ENCODE measurements at regions not wholly inside any gene's neighbourhood (a gene's known extent, or its start where the extent isn't known, plus 50 kb on each side); places are given as distances from the start of the nearest gene placed in this dataset.

DNA sequence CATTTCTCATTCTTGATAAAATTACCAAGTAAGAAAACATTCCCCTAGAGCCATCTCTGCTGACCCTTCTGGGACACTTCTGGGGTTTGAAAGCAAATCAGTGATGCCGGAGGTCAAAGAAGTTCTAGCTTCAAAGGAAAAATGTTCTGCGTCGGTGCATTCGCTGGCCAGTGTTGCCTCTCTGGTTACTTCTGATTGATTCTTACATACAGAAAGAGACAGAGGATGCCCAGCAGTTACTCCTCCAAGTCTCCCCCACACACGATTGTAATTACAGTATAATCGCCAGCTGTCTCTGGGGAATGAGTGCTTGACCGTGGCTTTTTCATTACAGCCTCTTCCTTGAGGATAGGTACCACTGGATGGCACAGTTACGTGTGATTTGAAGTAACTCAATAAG, 150.9 kb downstream of the SNX19 start:
- no peak for DNase-seq
- intact Hi-C loops (cut with DNase I; ENCODE audit: low total_unique reads), result no loop called here
- H3K4me1 ChIP-seq, result peaks cover 0 to 6% (median 0%) of the 10 kb centered on the region in 4 donors
- no peaks in the 10 kb centered on the region for H3K9me3 ChIP-seq
- no peaks in the 10 kb centered on the region for H3K27me3 ChIP-seq
- TF ChIP-seq, protein P1, sequence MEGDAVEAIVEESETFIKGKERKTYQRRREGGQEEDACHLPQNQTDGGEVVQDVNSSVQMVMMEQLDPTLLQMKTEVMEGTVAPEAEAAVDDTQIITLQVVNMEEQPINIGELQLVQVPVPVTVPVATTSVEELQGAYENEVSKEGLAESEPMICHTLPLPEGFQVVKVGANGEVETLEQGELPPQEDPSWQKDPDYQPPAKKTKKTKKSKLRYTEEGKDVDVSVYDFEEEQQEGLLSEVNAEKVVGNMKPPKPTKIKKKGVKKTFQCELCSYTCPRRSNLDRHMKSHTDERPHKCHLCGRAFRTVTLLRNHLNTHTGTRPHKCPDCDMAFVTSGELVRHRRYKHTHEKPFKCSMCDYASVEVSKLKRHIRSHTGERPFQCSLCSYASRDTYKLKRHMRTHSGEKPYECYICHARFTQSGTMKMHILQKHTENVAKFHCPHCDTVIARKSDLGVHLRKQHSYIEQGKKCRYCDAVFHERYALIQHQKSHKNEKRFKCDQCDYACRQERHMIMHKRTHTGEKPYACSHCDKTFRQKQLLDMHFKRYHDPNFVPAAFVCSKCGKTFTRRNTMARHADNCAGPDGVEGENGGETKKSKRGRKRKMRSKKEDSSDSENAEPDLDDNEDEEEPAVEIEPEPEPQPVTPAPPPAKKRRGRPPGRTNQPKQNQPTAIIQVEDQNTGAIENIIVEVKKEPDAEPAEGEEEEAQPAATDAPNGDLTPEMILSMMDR (IDR thresholded peaks at IDR 0.05), result no peak
- no peak overlapping the region for H3K4me3 ChIP-seq
- no peaks in the 10 kb centered on the region for H3K36me3 ChIP-seq
- no peak overlapping the region for H3K27ac ChIP-seq

DNA sequence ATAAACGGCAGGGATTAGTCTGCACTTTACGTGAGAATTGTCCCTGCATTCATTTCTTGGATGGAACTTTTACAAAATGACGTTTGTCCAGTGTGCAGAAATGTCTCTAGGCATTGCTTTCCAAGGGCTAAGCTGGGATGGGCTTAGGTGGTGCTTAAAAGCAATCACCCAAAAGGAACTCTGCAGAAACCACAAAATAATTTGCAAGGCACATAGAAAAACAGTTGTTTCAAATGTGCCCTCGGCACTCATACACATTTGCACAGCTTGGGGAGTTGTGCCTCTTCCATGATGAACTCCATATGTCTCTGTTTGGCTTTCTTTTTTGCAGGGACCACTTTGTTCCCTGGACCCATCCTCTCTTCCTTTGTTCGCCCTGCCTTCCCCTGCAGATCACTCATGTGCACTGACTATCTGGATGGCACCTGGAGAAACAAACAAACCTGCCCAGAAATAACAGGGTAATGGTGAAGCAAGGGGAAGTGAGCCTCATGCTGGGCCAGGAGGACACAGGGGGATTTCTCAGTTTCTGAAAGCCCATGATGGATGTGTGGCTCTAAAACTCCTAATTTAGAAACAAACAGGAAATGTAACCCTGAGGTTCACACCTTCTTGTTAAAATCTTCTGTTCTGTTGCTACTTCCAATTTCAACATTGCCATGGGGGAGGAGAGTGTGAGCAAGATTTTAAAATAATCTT, 150.2 kb downstream of the SNX19 start:
- H3K4me1 ChIP-seq, result peaks cover 0 to 6% (median 0%) of the 10 kb centered on the region in 4 donors
- no peaks in the 10 kb centered on the region for H3K9me3 ChIP-seq
- no peak overlapping the region for H3K4me3 ChIP-seq
- no peak overlapping the region for H3K27ac ChIP-seq
- no peaks in the 10 kb centered on the region for H3K27me3 ChIP-seq
- no peak for DNase-seq
- intact Hi-C loops (cut with DNase I; ENCODE audit: low total_unique reads), result no loop called here
- TF ChIP-seq, protein P1 (IDR thresholded peaks at IDR 0.05), result no peak
- no peaks in the 10 kb centered on the region for H3K36me3 ChIP-seq

DNA sequence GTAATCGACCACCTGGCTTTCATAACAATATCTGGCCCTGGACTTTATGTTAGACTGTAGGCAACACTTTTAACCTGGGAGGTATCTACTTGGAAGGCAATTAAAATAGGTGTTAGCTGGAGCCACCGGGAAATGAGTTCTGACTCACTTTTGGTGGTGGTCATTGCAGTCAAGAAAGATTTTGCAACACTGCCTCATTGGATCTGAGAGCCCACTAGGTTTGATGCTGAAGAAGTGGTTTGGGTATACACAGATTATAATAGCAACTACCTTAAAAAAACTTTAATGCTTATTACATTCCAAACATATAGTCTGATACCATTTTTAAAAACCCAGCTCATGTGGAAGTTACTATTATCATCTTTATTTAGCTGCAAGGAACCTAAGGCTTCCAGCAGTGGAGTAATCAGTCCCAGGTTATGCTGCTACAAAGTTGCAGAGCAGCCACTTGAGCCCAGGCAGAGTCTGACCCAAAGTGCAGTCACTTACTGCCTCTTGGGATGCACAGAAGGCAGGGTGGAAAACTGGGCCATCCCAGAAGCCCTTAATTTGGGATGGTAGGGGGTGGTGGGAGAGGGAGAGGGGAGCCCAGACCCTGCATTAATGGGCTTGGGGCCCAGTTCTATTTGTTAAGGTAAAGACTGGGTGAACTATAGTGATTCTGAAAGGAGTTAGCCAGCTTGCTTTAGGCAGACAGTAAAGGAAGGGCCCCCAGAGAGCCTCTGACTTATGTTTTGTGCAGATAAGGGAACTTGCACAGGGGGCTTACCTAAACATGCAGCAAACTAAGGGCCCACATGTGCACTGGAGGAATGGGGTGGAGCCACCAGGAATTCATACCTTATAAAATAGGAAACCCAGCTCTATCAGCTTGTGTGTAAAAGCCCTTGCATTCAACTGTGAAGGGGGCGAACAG, 149.4 kb downstream of the SNX19 start:
- intact Hi-C loops (cut with DNase I; ENCODE audit: low total_unique reads), result no loop called here
- DNase-seq, result no peak

GRCh38 chr11:130769782-130770535, 146.3 kb downstream of the SNX19 start:
- TF ChIP-seq, protein P1 (IDR thresholded peaks at IDR 0.05), result no peak
- no peaks in the 10 kb centered on the region for H3K9me3 ChIP-seq
- no peak overlapping the region for H3K27ac ChIP-seq
- H3K27me3 ChIP-seq, result no peaks in the 10 kb centered on the region
- H3K4me3 ChIP-seq, result no peak overlapping the region
- H3K36me3 ChIP-seq, result no peaks in the 10 kb centered on the region
- H3K4me1 ChIP-seq, result peaks cover 0 to 22% (median 9%) of the 10 kb centered on the region in 4 donors
- intact Hi-C loops (cut with DNase I; ENCODE audit: low total_unique reads), result no loop called here
- DNase-seq, result no peak

More for the DNA sequence above, 149.4 kb downstream of the SNX19 start:
- no peaks in the 10 kb centered on the region for H3K36me3 ChIP-seq
- no peak overlapping the region for H3K4me3 ChIP-seq
- peaks cover 0 to 12% (median 4%) of the 10 kb centered on the region in 4 donors for H3K4me1 ChIP-seq
- no peaks in the 10 kb centered on the region for H3K9me3 ChIP-seq
- no peak overlapping the region for H3K27ac ChIP-seq
- TF ChIP-seq, protein P1 (IDR thresholded peaks at IDR 0.05), result no peak
- no peaks in the 10 kb centered on the region for H3K27me3 ChIP-seq

DNA sequence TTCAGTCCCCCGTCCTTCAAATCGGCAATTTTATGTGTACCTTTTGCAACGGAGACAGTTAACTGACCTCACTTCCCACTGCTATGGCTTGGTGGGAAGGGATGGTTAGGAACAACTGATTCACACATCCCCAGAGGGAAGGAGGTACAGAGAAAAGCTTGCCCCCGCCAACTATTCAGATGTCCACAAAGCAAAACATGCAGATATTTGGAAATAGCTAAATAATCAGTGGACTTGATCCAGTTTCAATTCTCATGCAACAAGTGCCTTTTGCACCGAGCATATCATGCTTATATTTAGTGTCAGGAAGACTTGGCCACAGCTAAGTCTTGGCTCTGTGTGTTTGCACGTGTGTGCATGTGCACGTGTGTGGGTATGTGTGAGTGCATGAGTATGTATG, 144.6 kb downstream of the SNX19 start:
- Histone ChIP-seq H3K9me3 (no peaks in the 10 kb centered on the region), H3K4me3 (no peak overlapping the region), H3K27ac (no peak overlapping the region), H3K27me3 (no peaks in the 10 kb centered on the region), H3K4me1 (peaks cover 0 to 22% (median 9%) of the 10 kb centered on the region in 4 donors), H3K36me3 (no peaks in the 10 kb centered on the region)
- no peak for DNase-seq
- intact Hi-C loops (cut with DNase I; ENCODE audit: low total_unique reads), result no loop called here
- TF ChIP-seq, protein P1 (IDR thresholded peaks at IDR 0.05), result no peak
